C4-2B (cell line): ENCODE measurements at regions not wholly inside any gene's neighbourhood (a gene's known extent, or its start where the extent isn't known, plus 50 kb on each side); places are given as distances from the start of the nearest gene placed in this dataset.

Experiments used
- ZFX ChIP-seq: fragments of 450-650 bp; IDR thresholded peaks from 2 replicates; pipeline ENCODE4 v1.6.1; 2017
- TF ChIP-seq, protein P1 (sequence below): fragments of 450-650 bp; conservative IDR thresholded peaks from 2 replicates; pipeline ENCODE4 v1.5.1; 2017; ENCODE audit warnings: mild to moderate bottlenecking

DNA sequence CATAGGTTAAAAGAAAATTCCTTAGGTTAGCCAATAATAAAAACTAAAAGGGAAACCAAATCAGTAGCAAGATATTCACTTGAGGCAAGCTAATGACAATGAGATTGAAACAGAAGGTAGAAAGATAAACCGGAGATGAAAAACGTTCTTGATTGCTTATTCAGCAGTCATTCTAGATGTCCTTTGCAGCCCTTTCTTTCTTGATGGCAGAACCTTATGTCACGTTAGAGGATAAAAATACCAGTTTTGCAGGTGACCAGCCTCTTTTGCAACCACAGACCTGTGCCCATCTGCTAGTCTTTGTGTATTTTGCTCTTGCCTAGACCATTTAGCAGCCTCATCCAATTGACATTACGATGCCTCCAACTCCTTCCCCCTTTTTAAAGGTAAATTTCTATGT, 337.8 kb downstream of the DMAC1 start:
- TF ChIP-seq, protein P1, sequence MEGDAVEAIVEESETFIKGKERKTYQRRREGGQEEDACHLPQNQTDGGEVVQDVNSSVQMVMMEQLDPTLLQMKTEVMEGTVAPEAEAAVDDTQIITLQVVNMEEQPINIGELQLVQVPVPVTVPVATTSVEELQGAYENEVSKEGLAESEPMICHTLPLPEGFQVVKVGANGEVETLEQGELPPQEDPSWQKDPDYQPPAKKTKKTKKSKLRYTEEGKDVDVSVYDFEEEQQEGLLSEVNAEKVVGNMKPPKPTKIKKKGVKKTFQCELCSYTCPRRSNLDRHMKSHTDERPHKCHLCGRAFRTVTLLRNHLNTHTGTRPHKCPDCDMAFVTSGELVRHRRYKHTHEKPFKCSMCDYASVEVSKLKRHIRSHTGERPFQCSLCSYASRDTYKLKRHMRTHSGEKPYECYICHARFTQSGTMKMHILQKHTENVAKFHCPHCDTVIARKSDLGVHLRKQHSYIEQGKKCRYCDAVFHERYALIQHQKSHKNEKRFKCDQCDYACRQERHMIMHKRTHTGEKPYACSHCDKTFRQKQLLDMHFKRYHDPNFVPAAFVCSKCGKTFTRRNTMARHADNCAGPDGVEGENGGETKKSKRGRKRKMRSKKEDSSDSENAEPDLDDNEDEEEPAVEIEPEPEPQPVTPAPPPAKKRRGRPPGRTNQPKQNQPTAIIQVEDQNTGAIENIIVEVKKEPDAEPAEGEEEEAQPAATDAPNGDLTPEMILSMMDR = no peak
- TF ChIP-seq ZFX = no peak
